Testis (tissue), 2 donors: ENCODE measurements at regions not wholly inside any gene's neighbourhood (a gene's known extent, or its start where the extent isn't known, plus 50 kb on each side); places are given as distances from the start of the nearest gene placed in this dataset.

ENCODE experiments used
- POLR2A ChIP-seq: fragments of 450-650 bp; IDR thresholded peaks from one replicate; pipeline ENCODE4 v1.6.1; 2017; ENCODE audit warnings: antibody characterized with exemption, mild to moderate bottlenecking, moderate library complexity
- TF ChIP-seq, protein P1 (sequence below), 3 experiments: fragments of 450-650 bp in 2 of 3; fragments of 200-600 bp in 1 of 3; sonication (generic) in 1 of 3; IDR thresholded peaks; one replicate each; pipeline ENCODE4 v1.5.1; 2016 to 2019; ENCODE audit warnings: antibody characterized with exemption in 3 of 3, mild to moderate bottlenecking in 2 of 3, moderate library complexity in 1 of 3

- TF ChIP-seq, protein P1, sequence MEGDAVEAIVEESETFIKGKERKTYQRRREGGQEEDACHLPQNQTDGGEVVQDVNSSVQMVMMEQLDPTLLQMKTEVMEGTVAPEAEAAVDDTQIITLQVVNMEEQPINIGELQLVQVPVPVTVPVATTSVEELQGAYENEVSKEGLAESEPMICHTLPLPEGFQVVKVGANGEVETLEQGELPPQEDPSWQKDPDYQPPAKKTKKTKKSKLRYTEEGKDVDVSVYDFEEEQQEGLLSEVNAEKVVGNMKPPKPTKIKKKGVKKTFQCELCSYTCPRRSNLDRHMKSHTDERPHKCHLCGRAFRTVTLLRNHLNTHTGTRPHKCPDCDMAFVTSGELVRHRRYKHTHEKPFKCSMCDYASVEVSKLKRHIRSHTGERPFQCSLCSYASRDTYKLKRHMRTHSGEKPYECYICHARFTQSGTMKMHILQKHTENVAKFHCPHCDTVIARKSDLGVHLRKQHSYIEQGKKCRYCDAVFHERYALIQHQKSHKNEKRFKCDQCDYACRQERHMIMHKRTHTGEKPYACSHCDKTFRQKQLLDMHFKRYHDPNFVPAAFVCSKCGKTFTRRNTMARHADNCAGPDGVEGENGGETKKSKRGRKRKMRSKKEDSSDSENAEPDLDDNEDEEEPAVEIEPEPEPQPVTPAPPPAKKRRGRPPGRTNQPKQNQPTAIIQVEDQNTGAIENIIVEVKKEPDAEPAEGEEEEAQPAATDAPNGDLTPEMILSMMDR (IDR thresholded peaks at IDR 0.05): no peak
- TF ChIP-seq POLR2A: no peak
Observed at GRCh38 chr4:27428661-27429060, 568.0 kb downstream of the STIM2 start.
